Tibial nerve (tissue), 3 donors: ENCODE measurements at regions not wholly inside any gene's neighbourhood (a gene's known extent, or its start where the extent isn't known, plus 50 kb on each side); places are given as distances from the start of the nearest gene placed in this dataset.

Experiments used
- POLR2A ChIP-seq, 2 donors: fragments of 450-650 bp; IDR thresholded peaks; one replicate each; pipeline ENCODE4 v1.6.1; 2017; ENCODE audit warnings: antibody characterized with exemption in 2 of 2, mild to moderate bottlenecking in 2 of 2, moderate library complexity in 2 of 2
- TF ChIP-seq, protein P1 (sequence below), 5 experiments: fragments of 200-600 bp in 3 of 5; fragments of 450-650 bp in 2 of 5; sonication (generic) in 3 of 5; IDR thresholded peaks; one replicate each; pipeline ENCODE4 v1.5.1; 2016 to 2019; ENCODE audit warnings: antibody characterized with exemption in 5 of 5, mild to moderate bottlenecking in 3 of 5, moderate library complexity in 2 of 5

DNA sequence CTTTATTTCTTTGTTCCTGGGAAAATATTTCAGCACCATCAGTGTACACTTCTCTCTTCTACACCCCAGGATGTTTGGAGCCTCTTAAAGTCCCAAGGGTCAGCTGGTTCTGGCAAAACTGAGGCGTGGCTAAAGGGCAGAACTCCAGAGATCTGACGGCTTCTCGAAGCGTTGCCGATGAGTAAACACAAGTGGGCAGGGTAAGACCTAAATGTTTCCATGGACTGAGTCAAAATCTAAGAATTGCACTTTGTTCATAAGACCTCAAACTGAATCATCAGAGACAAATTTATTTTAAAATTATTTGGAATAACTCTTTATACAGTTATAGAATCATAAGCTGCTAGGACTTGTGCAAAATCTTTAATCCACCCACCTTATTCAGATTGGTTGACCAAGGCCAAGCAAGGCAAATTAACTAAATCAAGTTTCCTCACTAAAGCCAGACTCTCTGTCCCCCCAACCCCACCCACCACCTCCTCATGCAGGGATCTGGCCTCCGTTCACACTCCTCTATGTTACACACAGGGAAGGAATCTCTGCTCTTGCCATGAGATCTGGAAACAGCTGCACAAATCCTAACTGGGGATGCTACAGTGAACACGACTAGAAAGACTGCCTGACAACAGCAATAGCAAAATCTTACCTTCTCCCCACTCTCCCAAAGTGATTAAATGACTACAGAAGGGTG is 342.6 kb upstream of the KLHL29 start:
- TF ChIP-seq, protein P1, sequence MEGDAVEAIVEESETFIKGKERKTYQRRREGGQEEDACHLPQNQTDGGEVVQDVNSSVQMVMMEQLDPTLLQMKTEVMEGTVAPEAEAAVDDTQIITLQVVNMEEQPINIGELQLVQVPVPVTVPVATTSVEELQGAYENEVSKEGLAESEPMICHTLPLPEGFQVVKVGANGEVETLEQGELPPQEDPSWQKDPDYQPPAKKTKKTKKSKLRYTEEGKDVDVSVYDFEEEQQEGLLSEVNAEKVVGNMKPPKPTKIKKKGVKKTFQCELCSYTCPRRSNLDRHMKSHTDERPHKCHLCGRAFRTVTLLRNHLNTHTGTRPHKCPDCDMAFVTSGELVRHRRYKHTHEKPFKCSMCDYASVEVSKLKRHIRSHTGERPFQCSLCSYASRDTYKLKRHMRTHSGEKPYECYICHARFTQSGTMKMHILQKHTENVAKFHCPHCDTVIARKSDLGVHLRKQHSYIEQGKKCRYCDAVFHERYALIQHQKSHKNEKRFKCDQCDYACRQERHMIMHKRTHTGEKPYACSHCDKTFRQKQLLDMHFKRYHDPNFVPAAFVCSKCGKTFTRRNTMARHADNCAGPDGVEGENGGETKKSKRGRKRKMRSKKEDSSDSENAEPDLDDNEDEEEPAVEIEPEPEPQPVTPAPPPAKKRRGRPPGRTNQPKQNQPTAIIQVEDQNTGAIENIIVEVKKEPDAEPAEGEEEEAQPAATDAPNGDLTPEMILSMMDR (IDR thresholded peaks at IDR 0.05): no peak
- TF ChIP-seq POLR2A (IDR thresholded peaks at IDR 0.05): no peak
